B cell (primary cell): ENCODE measurements at regions not wholly inside any gene's neighbourhood (a gene's known extent, or its start where the extent isn't known, plus 50 kb on each side); places are given as distances from the start of the nearest gene placed in this dataset.
A peak's percentile ranks its signal among the peaks of the same experiment; 100 is the strongest.

Experiments used
- ATAC-seq: fragments of 200-7000 bp; cut with Tn5 transposase; one replicate; pipeline ENCODE4 v1.10.0; 2021; ENCODE audit warnings: low read depth, mild to moderate bottlenecking, moderate number of reproducible peaks, moderate library complexity
- CTCF ChIA-PET: fragments of 350-600 bp; sonication (Branson Sonifier 250); formaldehyde crosslinking; loops from one replicate; lab custom pipeline; 2021; ENCODE audit warnings: antibody characterized with exemption, inconsistent platforms; lab: Charles Lee
- POLR2A ChIA-PET: fragments of 350-600 bp; sonication (Branson Sonifier 250); formaldehyde crosslinking; loops from one replicate; lab custom pipeline; 2021; ENCODE audit warnings: antibody characterized with exemption; lab: Charles Lee
- DNase-seq: peaks from one replicate; pipeline ENCODE4 v3.0.0; 2013
- H2AFZ ChIP-seq: 2 replicates; pipeline ENCODE4 v1.6.1; 2012; ENCODE audit warnings: mild to moderate bottlenecking, low read depth, low read length; ENCODE audit not compliant: insufficient read depth, poor library complexity, severe bottlenecking
- H3K27ac ChIP-seq, 2 donors: 1 replicate in 1 of 2; 2 replicates in 1 of 2; pipeline ENCODE4 v1.5.1; 2012 to 2013; ENCODE audit warnings: low read length in 2 of 2, mild to moderate bottlenecking in 2 of 2, moderate library complexity in 1 of 2
- H3K27me3 ChIP-seq, 4 experiments: fragments of 200-600 bp in 1 of 4; sonication (generic) in 1 of 4; replicated peaks in 1 of 4; 1 replicate in 2 of 4; 2 replicates in 2 of 4; pipeline versions ENCODE4 v1.6.1 to v1.7.0; 2013 to 2016; ENCODE audit warnings: low read length in 3 of 4, mild to moderate bottlenecking in 2 of 4, mixed read lengths in 1 of 4, moderate library complexity in 1 of 4; ENCODE audit not compliant: insufficient read depth in 4 of 4, control insufficient read depth in 3 of 4; ENCODE audit errors: control extremely low read depth in 1 of 4
- H3K36me3 ChIP-seq, 2 experiments: replicated peaks in 1 of 2; 1 replicate in 1 of 2; 2 replicates in 1 of 2; pipeline versions ENCODE4 v1.6.1 to v1.7.1; 2013; ENCODE audit warnings: low read length in 1 of 2; ENCODE audit not compliant: insufficient read depth in 2 of 2, control insufficient read depth in 1 of 2; ENCODE audit errors: control extremely low read depth in 1 of 2, extremely low read depth in 1 of 2
- H3K4me1 ChIP-seq, 2 donors: fragments of 200-600 bp in 1 of 2; sonication (generic) in 1 of 2; 1 replicate in 1 of 2; 2 replicates in 1 of 2; pipeline versions ENCODE4 v1.5.1 to v1.6.1; 2013 to 2017; ENCODE audit warnings: low read length in 2 of 2; ENCODE audit not compliant: control insufficient read depth in 2 of 2, insufficient read depth in 2 of 2
- H3K4me2 ChIP-seq: replicated peaks from 2 replicates; pipeline ENCODE3; 2012; ENCODE audit warnings: mild to moderate bottlenecking, low read depth, low read length; ENCODE audit not compliant: poor library complexity, severe bottlenecking
- H3K4me3 ChIP-seq, 5 experiments: fragments of 200-600 bp in 1 of 5; sonication (generic) in 1 of 5; 1 replicate in 3 of 5; 2 replicates in 2 of 5; pipeline versions ENCODE4 v1.5.1 to v1.7.0; 2011 to 2016; ENCODE audit warnings: low read length in 4 of 5, mild to moderate bottlenecking in 4 of 5, low read depth in 2 of 5, control low read depth in 1 of 5, moderate library complexity in 1 of 5; ENCODE audit not compliant: insufficient read depth in 1 of 5; ENCODE audit errors: control extremely low read depth in 1 of 5, extremely low read depth in 1 of 5
- H3K79me2 ChIP-seq: fragments of 200-600 bp; sonication (generic); one replicate; pipeline ENCODE4 v1.6.0; 2016; ENCODE audit warnings: low read length; ENCODE audit not compliant: control insufficient read depth, insufficient read depth
- H3K9ac ChIP-seq: fragments of 200-600 bp; sonication (generic); 2 replicates; pipeline ENCODE4 v1.6.1; 2017; ENCODE audit warnings: mild to moderate bottlenecking, low read length, moderate library complexity
- H3K9me3 ChIP-seq, 3 donors: one replicate each; pipeline versions ENCODE4 v1.6.1 to v1.7.1; 2013; ENCODE audit warnings: low read length in 2 of 3; ENCODE audit not compliant: control insufficient read depth in 2 of 3, insufficient read depth in 1 of 3; ENCODE audit errors: control extremely low read depth in 1 of 3
- H4K20me1 ChIP-seq: 2 replicates; pipeline ENCODE4 v1.6.0; 2012; ENCODE audit warnings: mild to moderate bottlenecking, low read length; ENCODE audit not compliant: insufficient read depth, control insufficient read depth, poor library complexity, severe bottlenecking
- H3K27ac Mint-ChIP-seq: one replicate; pipeline ENCODE4 v1.8.0; 2021; ENCODE audit warnings: mixed read lengths
- H3K27me3 Mint-ChIP-seq: one replicate; pipeline ENCODE4 v1.8.0; 2021; ENCODE audit warnings: mixed read lengths
- H3K4me1 Mint-ChIP-seq: one replicate; pipeline ENCODE4 v1.8.0; 2021; ENCODE audit warnings: mixed read lengths
- H3K4me3 Mint-ChIP-seq: one replicate; pipeline ENCODE4 v1.8.0; 2021; ENCODE audit warnings: mixed read lengths
- H3K9me3 Mint-ChIP-seq: one replicate; pipeline ENCODE4 v1.8.0; 2022; ENCODE audit warnings: mixed read lengths; ENCODE audit not compliant: insufficient read depth
- EZH2 ChIP-seq: IDR thresholded peaks from 2 replicates; pipeline ENCODE4 v1.6.1; 2012; ENCODE audit warnings: borderline replicate concordance, low read depth, mild to moderate bottlenecking, moderate library complexity, low read length; ENCODE audit not compliant: insufficient read depth, poor library complexity, severe bottlenecking
- WGBS: methylation state at CpG from one replicate; pipeline ENCODE4 v1.1.5; 2013; ENCODE audit warnings: missing lambda C conversion rate; ENCODE audit not compliant: insufficient coverage; 5-methylcytosine and 5-hydroxymethylcytosine counted together
- intact Hi-C: fragments of 100-400 bp; cut with micrococcal nuclease; formaldehyde crosslinking; loops from one replicate; pipeline ENCODE4 v1.10.0; 2022
- TF ChIP-seq, protein P1 (sequence below): fragments of 200-600 bp; IDR thresholded peaks from one replicate; pipeline ENCODE4 v1.8.0; 2022; ENCODE audit warnings: antibody characterized with exemption, mild to moderate bottlenecking

DNA sequence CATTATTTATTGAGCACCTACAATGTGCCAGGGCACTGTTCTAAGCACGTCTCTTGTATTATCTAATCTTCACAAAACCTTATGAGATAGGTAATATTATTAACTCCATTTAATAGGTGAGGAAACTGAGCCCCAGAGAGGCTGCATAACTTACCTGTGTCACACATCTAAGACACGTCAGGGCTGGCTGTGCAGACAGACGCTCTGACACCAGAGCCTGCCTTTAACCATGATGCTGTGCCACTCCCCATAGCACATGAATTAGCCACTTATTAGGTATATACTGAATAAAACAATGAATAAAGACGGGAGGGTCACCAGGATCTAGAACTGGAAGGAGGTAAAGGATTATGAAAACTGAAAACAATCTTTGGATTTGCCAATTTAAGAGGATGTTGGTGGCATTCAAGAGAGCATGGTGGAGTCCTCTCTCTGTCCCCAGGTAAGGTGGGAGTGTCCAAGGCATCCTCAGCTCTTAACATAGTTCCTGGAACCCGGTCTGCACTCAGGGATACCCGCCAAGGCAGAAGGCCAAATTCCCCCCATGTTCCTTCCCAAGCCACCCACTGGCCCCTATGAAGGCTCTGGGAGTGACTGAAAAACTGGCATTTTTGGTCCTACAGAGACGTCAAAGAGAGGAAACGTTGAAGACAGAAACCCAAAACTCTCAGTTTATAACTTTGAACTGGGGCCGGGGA is 479.7 kb downstream of the FOXO1 start:
- Histone ChIP-seq H3K9ac (no peak overlapping the region), H3K79me2 (no peaks in the 10 kb centered on the region), H3K27ac (no peak overlapping the region), H3K36me3 (no peaks in the 10 kb centered on the region), H3K4me2 (no peak overlapping the region), H3K9me3 (no peaks in the 10 kb centered on the region), H3K4me1 (peaks cover 39 to 40% of the 10 kb centered on the region in 2 donors), H2AFZ (peak overlapping the region; percentile 39), H4K20me1 (no peaks in the 10 kb centered on the region), H3K27me3 (no peaks in the 10 kb centered on the region), H3K4me3 (no peak overlapping the region)
- intact Hi-C loops: no loop called here
- no peak overlapping the region for H3K4me3 Mint-ChIP-seq
- CTCF ChIA-PET: interaction anchor here (0.7 to 1.6 kb wide), 3 partner anchors 20 to 496 kb away, joined by 3 to 6 read pairs (median 4); no protein-coding TSS in a partner anchor
- POLR2A ChIA-PET: no interaction called here
- DNase-seq: no peak
- peaks cover 39% of the 10 kb centered on the region for H3K4me1 Mint-ChIP-seq
- no peaks in the 10 kb centered on the region for H3K27me3 Mint-ChIP-seq
- H3K9me3 Mint-ChIP-seq: no peaks in the 10 kb centered on the region
- WGBS: 100% methylated on average over 1 of the region's 9 CpGs
- TF ChIP-seq, protein P1, sequence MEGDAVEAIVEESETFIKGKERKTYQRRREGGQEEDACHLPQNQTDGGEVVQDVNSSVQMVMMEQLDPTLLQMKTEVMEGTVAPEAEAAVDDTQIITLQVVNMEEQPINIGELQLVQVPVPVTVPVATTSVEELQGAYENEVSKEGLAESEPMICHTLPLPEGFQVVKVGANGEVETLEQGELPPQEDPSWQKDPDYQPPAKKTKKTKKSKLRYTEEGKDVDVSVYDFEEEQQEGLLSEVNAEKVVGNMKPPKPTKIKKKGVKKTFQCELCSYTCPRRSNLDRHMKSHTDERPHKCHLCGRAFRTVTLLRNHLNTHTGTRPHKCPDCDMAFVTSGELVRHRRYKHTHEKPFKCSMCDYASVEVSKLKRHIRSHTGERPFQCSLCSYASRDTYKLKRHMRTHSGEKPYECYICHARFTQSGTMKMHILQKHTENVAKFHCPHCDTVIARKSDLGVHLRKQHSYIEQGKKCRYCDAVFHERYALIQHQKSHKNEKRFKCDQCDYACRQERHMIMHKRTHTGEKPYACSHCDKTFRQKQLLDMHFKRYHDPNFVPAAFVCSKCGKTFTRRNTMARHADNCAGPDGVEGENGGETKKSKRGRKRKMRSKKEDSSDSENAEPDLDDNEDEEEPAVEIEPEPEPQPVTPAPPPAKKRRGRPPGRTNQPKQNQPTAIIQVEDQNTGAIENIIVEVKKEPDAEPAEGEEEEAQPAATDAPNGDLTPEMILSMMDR: no peak
- TF ChIP-seq EZH2: no peak
- H3K27ac Mint-ChIP-seq: no peak overlapping the region
- no peak for ATAC-seq

DNA sequence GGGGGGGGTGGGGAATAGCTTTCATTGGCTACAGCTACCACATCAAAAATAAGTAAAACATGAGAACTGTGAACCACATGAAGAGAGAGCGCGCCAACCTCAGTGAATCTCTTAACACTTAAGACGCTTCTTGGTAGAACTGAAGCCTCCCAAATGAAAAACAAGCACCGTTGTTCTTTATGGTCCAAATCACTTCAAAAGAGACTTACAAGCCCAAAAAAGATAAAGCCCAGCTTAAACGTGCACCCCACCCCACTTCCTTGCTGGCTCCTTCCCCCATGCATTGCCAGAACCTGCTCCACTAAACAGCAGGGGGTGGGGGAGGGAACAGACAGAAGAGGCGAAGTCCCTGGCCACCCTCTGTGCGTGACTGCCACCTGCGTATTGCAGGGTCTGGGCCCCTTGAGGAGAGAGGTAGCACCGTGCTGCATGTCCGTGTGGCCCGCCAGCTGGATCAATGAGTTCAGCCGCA is 479.1 kb downstream of the FOXO1 start:
- intact Hi-C loops: no loop called here
- CTCF ChIA-PET: no interaction called here

More for the DNA sequence above, 479.1 kb downstream of the FOXO1 start:
- Histone ChIP-seq H3K79me2 (no peaks in the 10 kb centered on the region), H3K9me3 (no peaks in the 10 kb centered on the region), H3K36me3 (no peaks in the 10 kb centered on the region), H4K20me1 (no peaks in the 10 kb centered on the region), H3K4me1 (peaks cover 39 to 40% of the 10 kb centered on the region in 2 donors), H3K27me3 (no peaks in the 10 kb centered on the region), H3K4me3 (no peak overlapping the region), H3K4me2 (no peak overlapping the region), H3K9ac (no peak overlapping the region), H2AFZ (peak overlapping the region; percentile 39), H3K27ac (no peak overlapping the region)
- DNase-seq (no peak), ATAC-seq (no peak)
- H3K9me3 Mint-ChIP-seq: no peaks in the 10 kb centered on the region
- POLR2A ChIA-PET: no interaction called here
- no peak overlapping the region for H3K4me3 Mint-ChIP-seq
- TF ChIP-seq, protein P1: no peak
- no peak for TF ChIP-seq EZH2
- H3K4me1 Mint-ChIP-seq: peaks cover 39% of the 10 kb centered on the region
- no peaks in the 10 kb centered on the region for H3K27me3 Mint-ChIP-seq
- 28% methylated on average over 6 of the region's 12 CpGs for WGBS
- H3K27ac Mint-ChIP-seq: no peak overlapping the region
